HEK293T (cell line): ENCODE measurements at regions not wholly inside any gene's neighbourhood (a gene's known extent, or its start where the extent isn't known, plus 50 kb on each side); places are given as distances from the start of the nearest gene placed in this dataset.

Source experiments
- BHLHE40 ChIP-seq: fragments of 450-650 bp; IDR thresholded peaks from 2 replicates; pipeline ENCODE4 v1.6.1; 2016; ENCODE audit warnings: mild to moderate bottlenecking, moderate library complexity, borderline replicate concordance
- ELF4 ChIP-seq: fragments of 450-650 bp; IDR thresholded peaks from 2 replicates; pipeline ENCODE4 v1.6.1; 2017; ENCODE audit warnings: antibody characterized with exemption
- FOXA1 ChIP-seq: fragments of 450-650 bp; IDR thresholded peaks from 2 replicates; pipeline ENCODE4 v1.6.1; 2016; ENCODE audit warnings: mild to moderate bottlenecking
- FOXM1 ChIP-seq: fragments of 450-650 bp; IDR thresholded peaks from 2 replicates; pipeline ENCODE4 v1.6.1; 2017; ENCODE audit warnings: mild to moderate bottlenecking, borderline replicate concordance
- SP1 ChIP-seq: fragments of 450-650 bp; IDR thresholded peaks from 2 replicates; pipeline ENCODE4 v1.6.1; 2017
- TF ChIP-seq, protein P1 (sequence below): fragments of 450-650 bp; IDR thresholded peaks from 2 replicates; pipeline ENCODE4 v1.6.1; 2016

DNA sequence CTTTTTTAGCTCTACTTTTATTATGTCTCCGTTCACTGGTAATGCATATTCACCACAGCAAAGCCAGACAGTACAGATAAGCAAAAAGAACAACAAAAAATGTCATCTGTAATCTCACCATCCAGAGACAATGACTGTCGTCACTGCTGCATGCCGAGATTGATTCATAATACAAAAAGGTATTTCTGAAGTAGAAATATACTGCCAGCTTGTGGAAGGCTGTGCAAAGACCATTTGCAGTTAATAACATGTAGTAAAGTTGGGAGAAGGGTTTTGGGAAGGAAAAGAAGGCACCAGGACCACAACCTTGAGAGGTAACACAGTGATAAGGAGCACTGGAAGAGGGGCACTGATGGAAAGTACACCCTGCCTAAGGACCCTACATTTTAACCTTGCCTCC is 223.0 kb upstream of the ZIC3 start:
- TF ChIP-seq FOXM1: no peak
- TF ChIP-seq SP1: no peak
- no peak for TF ChIP-seq ELF4
- TF ChIP-seq FOXA1: no peak
- no peak for TF ChIP-seq BHLHE40
- TF ChIP-seq, protein P1, sequence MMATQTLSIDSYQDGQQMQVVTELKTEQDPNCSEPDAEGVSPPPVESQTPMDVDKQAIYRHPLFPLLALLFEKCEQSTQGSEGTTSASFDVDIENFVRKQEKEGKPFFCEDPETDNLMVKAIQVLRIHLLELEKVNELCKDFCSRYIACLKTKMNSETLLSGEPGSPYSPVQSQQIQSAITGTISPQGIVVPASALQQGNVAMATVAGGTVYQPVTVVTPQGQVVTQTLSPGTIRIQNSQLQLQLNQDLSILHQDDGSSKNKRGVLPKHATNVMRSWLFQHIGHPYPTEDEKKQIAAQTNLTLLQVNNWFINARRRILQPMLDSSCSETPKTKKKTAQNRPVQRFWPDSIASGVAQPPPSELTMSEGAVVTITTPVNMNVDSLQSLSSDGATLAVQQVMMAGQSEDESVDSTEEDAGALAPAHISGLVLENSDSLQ: no peak
